Frontal cortex (tissue), 3 donors: ENCODE measurements at regions not wholly inside any gene's neighbourhood (a gene's known extent, or its start where the extent isn't known, plus 50 kb on each side); places are given as distances from the start of the nearest gene placed in this dataset.

ENCODE experiments used
- DNase-seq, 2 donors: peaks; one replicate each; pipeline ENCODE4 v3.0.0; 2012; ENCODE audit warnings: low spot score in 2 of 2
- FAIRE-seq: peaks from 2 replicates; lab custom pipeline; 2012; peaks lifted over from hg19 to GRCh38; lab: Jason Lieb, UNC
- donor health status: control.
- donor health status: control.
- donor health status: control.

- FAIRE-seq (no peak), DNase-seq (no peak)
These were observed 150.2 kb upstream of the NFE2L3 start for GRCh38 chr7:26001662-26002244.

- DNase-seq = no peak
- no peak for FAIRE-seq
These were observed 146.2 kb upstream of the NFE2L3 start for GRCh38 chr7:26005683-26006410.

GRCh38 chr7:26006426-26006825 lies 145.6 kb upstream of the NFE2L3 start:
- FAIRE-seq = no peak
- DNase-seq = no peak

GRCh38 chr7:26007510-26007909 lies 144.5 kb upstream of the NFE2L3 start:
- DNase-seq (no peak), FAIRE-seq (no peak)

- DNase-seq (no peak), FAIRE-seq (no peak)
These were observed 143.6 kb upstream of the NFE2L3 start for GRCh38 chr7:26008428-26008827.

- FAIRE-seq (no peak), DNase-seq (no peak)
These were observed 140.8 kb upstream of the NFE2L3 start for GRCh38 chr7:26011039-26011696.

GRCh38 chr7:26013551-26014083 lies 138.4 kb upstream of the NFE2L3 start:
- FAIRE-seq (no peak), DNase-seq (no peak)

- no peak for FAIRE-seq
- no peak for DNase-seq
These were observed 129.0 kb upstream of the NFE2L3 start for GRCh38 chr7:26022982-26023381.

GRCh38 chr7:26029911-26030310 lies 122.1 kb upstream of the NFE2L3 start:
- FAIRE-seq (no peak), DNase-seq (no peak)

GRCh38 chr7:26034391-26034790 lies 117.6 kb upstream of the NFE2L3 start:
- no peak for FAIRE-seq
- DNase-seq = no peak

GRCh38 chr7:26035552-26035951 lies 116.4 kb upstream of the NFE2L3 start:
- DNase-seq (no peak), FAIRE-seq (no peak)

GRCh38 chr7:26036092-26036491 lies 115.9 kb upstream of the NFE2L3 start:
- DNase-seq = no peak
- FAIRE-seq = no peak

- FAIRE-seq (no peak), DNase-seq (no peak)
These were observed 113.6 kb upstream of the NFE2L3 start for GRCh38 chr7:26038201-26038990.

GRCh38 chr7:26040085-26040484 lies 111.9 kb upstream of the NFE2L3 start:
- FAIRE-seq (no peak), DNase-seq (no peak)

GRCh38 chr7:26042237-26042636 lies 109.8 kb upstream of the NFE2L3 start:
- FAIRE-seq = no peak

GRCh38 chr7:26043801-26044200 lies 108.2 kb upstream of the NFE2L3 start:
- no peak for FAIRE-seq
- DNase-seq = no peak

More at GRCh38 chr7:26042237-26042636, 109.8 kb upstream of the NFE2L3 start:
- no peak for DNase-seq

GRCh38 chr7:26044320-26044719 lies 107.7 kb upstream of the NFE2L3 start:
- FAIRE-seq (no peak), DNase-seq (no peak)

GRCh38 chr7:26046150-26046549 lies 105.8 kb upstream of the NFE2L3 start:
- DNase-seq (no peak), FAIRE-seq (no peak)

GRCh38 chr7:26046878-26047277 lies 105.1 kb upstream of the NFE2L3 start:
- FAIRE-seq = no peak
- DNase-seq = no peak

GRCh38 chr7:26048663-26049062 lies 103.3 kb upstream of the NFE2L3 start:
- no peak for DNase-seq
- FAIRE-seq = no peak
